Spleen (tissue), 7 donors: ENCODE measurements at regions not wholly inside any gene's neighbourhood (a gene's known extent, or its start where the extent isn't known, plus 50 kb on each side); places are given as distances from the start of the nearest gene placed in this dataset.

Source experiments
- POLR2A ChIP-seq, 3 donors: fragments of 450-650 bp; IDR thresholded peaks; one replicate each; pipeline ENCODE4 v1.5.1; 2017; ENCODE audit warnings: antibody characterized with exemption in 3 of 3, mild to moderate bottlenecking in 1 of 3
- TF ChIP-seq, protein P1 (sequence below), 11 experiments: fragments of 200-600 bp in 7 of 11; fragments of 450-650 bp in 4 of 11; sonication (generic) in 4 of 11; IDR thresholded peaks in 8 of 11; conservative IDR thresholded peaks in 3 of 11; 1 replicate in 7 of 11; 2 replicates in 4 of 11; pipeline versions ENCODE4 v1.4.0 to v1.8.0; 2016 to 2021; ENCODE audit warnings: antibody characterized with exemption in 11 of 11, inconsistent platforms in 4 of 11, mild to moderate bottlenecking in 1 of 11
- donor health status: DM: no; HTN: no; CAD: no; lungs with moderate emphysema.
- donor health status: DM: no; HTN: no; CAD: no.
- donor health status: DM: no; HTN: no; CAD: no.

DNA sequence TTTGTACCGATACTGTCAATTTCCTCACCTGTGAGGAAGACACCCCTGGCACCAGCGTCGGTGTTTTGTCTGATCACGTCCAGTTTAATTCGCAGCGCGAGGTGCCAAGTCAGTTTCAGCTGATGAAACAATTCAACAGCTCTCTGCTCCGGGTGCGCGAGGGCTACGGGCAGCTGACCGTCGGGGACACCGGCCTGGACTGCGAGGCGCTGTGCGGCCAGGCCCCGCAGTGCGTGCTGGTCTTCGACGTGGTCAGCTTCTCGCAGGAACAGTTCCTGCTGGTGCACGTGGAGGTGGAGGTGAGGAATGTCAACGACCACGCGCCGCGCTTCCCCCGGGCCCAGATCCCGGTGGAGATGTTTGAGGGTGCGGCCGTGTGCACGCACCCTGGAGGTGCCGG lies 171.5 kb downstream of the OLFM4 start:
- TF ChIP-seq, protein P1, sequence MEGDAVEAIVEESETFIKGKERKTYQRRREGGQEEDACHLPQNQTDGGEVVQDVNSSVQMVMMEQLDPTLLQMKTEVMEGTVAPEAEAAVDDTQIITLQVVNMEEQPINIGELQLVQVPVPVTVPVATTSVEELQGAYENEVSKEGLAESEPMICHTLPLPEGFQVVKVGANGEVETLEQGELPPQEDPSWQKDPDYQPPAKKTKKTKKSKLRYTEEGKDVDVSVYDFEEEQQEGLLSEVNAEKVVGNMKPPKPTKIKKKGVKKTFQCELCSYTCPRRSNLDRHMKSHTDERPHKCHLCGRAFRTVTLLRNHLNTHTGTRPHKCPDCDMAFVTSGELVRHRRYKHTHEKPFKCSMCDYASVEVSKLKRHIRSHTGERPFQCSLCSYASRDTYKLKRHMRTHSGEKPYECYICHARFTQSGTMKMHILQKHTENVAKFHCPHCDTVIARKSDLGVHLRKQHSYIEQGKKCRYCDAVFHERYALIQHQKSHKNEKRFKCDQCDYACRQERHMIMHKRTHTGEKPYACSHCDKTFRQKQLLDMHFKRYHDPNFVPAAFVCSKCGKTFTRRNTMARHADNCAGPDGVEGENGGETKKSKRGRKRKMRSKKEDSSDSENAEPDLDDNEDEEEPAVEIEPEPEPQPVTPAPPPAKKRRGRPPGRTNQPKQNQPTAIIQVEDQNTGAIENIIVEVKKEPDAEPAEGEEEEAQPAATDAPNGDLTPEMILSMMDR (IDR thresholded peaks at IDR 0.05 in 8 of 11, conservative IDR thresholded peaks at IDR 0.05 in 3 of 11) = no peak
- no peak for TF ChIP-seq POLR2A (IDR thresholded peaks at IDR 0.05)
